ENCODE measurements at regions not wholly inside any gene's neighbourhood (a gene's known extent, or its start where the extent isn't known, plus 50 kb on each side); places are given as distances from the start of the nearest gene placed in this dataset.

DNA sequence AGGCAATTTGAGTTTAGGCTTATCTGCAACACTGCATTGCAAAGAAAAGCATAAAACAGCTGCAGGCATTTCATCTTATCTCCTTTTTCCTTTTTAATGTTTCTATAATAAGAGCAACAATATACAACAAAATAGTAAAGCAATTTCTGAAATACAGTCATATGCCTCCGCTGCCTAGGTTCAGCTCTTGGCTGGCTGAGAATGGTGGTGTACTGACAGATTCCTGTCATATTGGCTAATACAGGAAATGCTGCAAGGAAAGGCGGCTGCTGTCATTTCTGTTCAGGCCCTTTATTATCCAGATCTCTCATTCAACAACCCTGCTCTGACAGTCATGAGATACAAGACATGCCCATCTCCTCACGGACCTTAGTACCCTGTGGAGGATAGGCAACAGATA, 677.0 kb downstream of the TAF11L14 start:
- TF ChIP-seq POLR2A (IDR thresholded peaks at IDR 0.05), result no peak
- TF ChIP-seq CTCF (IDR thresholded peaks at IDR 0.05), result no peak

Measured in uterus (tissue), 2 donors.